GM23338 (cell line): ENCODE measurements at regions not wholly inside any gene's neighbourhood (a gene's known extent, or its start where the extent isn't known, plus 50 kb on each side); places are given as distances from the start of the nearest gene placed in this dataset.

Experiments
- ATAC-seq: fragments of 200-7000 bp; cut with Tn5 transposase; 3 replicates; pipeline ENCODE4 v1.9.1; 2020
- DNase-seq: peaks from one replicate; pipeline ENCODE4 v3.0.0-alpha.2; 2015; ENCODE audit warnings: low spot score
- H2AFZ ChIP-seq: fragments of 200-600 bp; sonication (generic); 2 replicates; pipeline ENCODE4 v1.8.0; 2016; ENCODE audit warnings: antibody characterized with exemption, mild to moderate bottlenecking, moderate library complexity
- H3F3A ChIP-seq: fragments of 200-600 bp; sonication (generic); replicated peaks from 2 replicates; pipeline ENCODE4 v1.8.0; 2017; ENCODE audit warnings: antibody characterized with exemption, mixed run types, low read depth
- H3K27ac ChIP-seq: fragments of 200-600 bp; sonication (generic); 2 replicates; pipeline ENCODE4 v1.6.1; 2016; ENCODE audit warnings: low read depth
- H3K27me3 ChIP-seq: fragments of 200-600 bp; sonication (generic); 2 replicates; pipeline ENCODE4 v1.8.0; 2016; ENCODE audit warnings: mild to moderate bottlenecking, mixed run types, moderate library complexity; ENCODE audit not compliant: insufficient read depth
- H3K36me3 ChIP-seq: fragments of 200-600 bp; sonication (generic); 2 replicates; pipeline ENCODE4 v1.8.0; 2016; ENCODE audit warnings: mild to moderate bottlenecking; ENCODE audit not compliant: insufficient read depth
- H3K4me1 ChIP-seq: fragments of 200-600 bp; sonication (generic); 2 replicates; pipeline ENCODE4 v1.8.0; 2016; ENCODE audit warnings: mild to moderate bottlenecking, moderate library complexity; ENCODE audit not compliant: insufficient read depth
- H3K4me2 ChIP-seq: fragments of 200-600 bp; sonication (generic); 2 replicates; pipeline ENCODE4 v1.7.1; 2017; ENCODE audit warnings: mixed run types
- H3K4me3 ChIP-seq: fragments of 200-600 bp; sonication (generic); 2 replicates; pipeline ENCODE4 v1.6.1; 2016; ENCODE audit warnings: mixed run types
- H3K79me2 ChIP-seq: fragments of 200-600 bp; sonication (generic); replicated peaks from 2 replicates; pipeline ENCODE4 v1.8.0; 2017; ENCODE audit warnings: mild to moderate bottlenecking; ENCODE audit not compliant: insufficient read depth
- H3K9me2 ChIP-seq: fragments of 200-600 bp; sonication (generic); 2 replicates; pipeline ENCODE4 v1.8.0; 2017; ENCODE audit not compliant: insufficient read depth
- H4K20me1 ChIP-seq: fragments of 200-600 bp; sonication (generic); replicated peaks from 2 replicates; pipeline ENCODE4 v1.8.0; 2017; ENCODE audit warnings: mild to moderate bottlenecking; ENCODE audit not compliant: insufficient read depth
- H3K27ac Mint-ChIP-seq: 2 replicates; pipeline ENCODE4 v1.8.0; 2020; ENCODE audit warnings: inconsistent platforms, mild to moderate bottlenecking, moderate library complexity, mixed read lengths
- H3K27me3 Mint-ChIP-seq: 3 replicates; pipeline ENCODE4 v1.8.0; 2022; ENCODE audit warnings: low read depth, mild to moderate bottlenecking, moderate library complexity, mixed read lengths, inconsistent platforms; ENCODE audit not compliant: insufficient read depth, poor library complexity
- H3K36me3 Mint-ChIP-seq: 3 replicates; pipeline ENCODE4 v1.8.0; 2021; ENCODE audit warnings: low read depth, mild to moderate bottlenecking, inconsistent platforms, moderate library complexity, mixed read lengths
- H3K4me1 Mint-ChIP-seq: 3 replicates; pipeline ENCODE4 v1.8.0; 2020; ENCODE audit warnings: mild to moderate bottlenecking, inconsistent platforms, mixed read lengths
- H3K4me3 Mint-ChIP-seq: 3 replicates; pipeline ENCODE4 v1.8.0; 2021; ENCODE audit warnings: moderate library complexity, mild to moderate bottlenecking, inconsistent platforms, mixed read lengths
- H3K9me3 Mint-ChIP-seq: 3 replicates; pipeline ENCODE4 v1.8.0; 2020; ENCODE audit warnings: moderate library complexity, mild to moderate bottlenecking, inconsistent platforms, mixed read lengths
- CREB1 ChIP-seq: fragments of 250-450 bp; sonication (Bioruptor Pico); IDR thresholded peaks from 2 replicates; pipeline ENCODE4 v1.5.0; 2020; ENCODE audit warnings: low read depth, mild to moderate bottlenecking, moderate library complexity
- CTCF ChIP-seq, 2 experiments: fragments of 200-600 bp in 1 of 2; sonication (generic) in 1 of 2; conservative IDR thresholded peaks; 2 replicates each; pipeline versions ENCODE4 v1.5.1 to v1.6.1; 2016 to 2017; ENCODE audit warnings: antibody characterized with exemption in 2 of 2, low read depth in 2 of 2, mild to moderate bottlenecking in 2 of 2, moderate library complexity in 1 of 2
- ETS1 ChIP-seq: IDR thresholded peaks from 2 replicates; pipeline ENCODE4 v1.6.1; 2016; ENCODE audit warnings: antibody characterized with exemption
- EZH2 ChIP-seq: fragments of 200-600 bp; sonication (generic); IDR thresholded peaks from one replicate; pipeline ENCODE4 v1.8.0; 2017; ENCODE audit warnings: antibody characterized with exemption, mild to moderate bottlenecking, low read depth; ENCODE audit not compliant: unreplicated experiment
- EZH2phosphoT487 ChIP-seq: fragments of 200-600 bp; sonication (generic); IDR thresholded peaks from one replicate; pipeline ENCODE4 v1.8.1; 2018; ENCODE audit warnings: antibody characterized with exemption; ENCODE audit not compliant: unreplicated experiment
- JUNB ChIP-seq: IDR thresholded peaks from one replicate; pipeline ENCODE4 v1.6.1; 2016; ENCODE audit warnings: antibody characterized with exemption; ENCODE audit not compliant: unreplicated experiment
- NANOG ChIP-seq: IDR thresholded peaks from 2 replicates; pipeline ENCODE4 v1.6.1; 2016; ENCODE audit warnings: antibody characterized with exemption, borderline replicate concordance
- REST ChIP-seq: IDR thresholded peaks from one replicate; pipeline ENCODE4 v1.6.1; 2018; ENCODE audit warnings: antibody characterized with exemption; ENCODE audit not compliant: unreplicated experiment
- ZNF331 ChIP-seq: fragments of 250-450 bp; sonication (Bioruptor Pico); IDR thresholded peaks from 2 replicates; pipeline ENCODE4 v1.5.0; 2020; ENCODE audit warnings: low read depth, mild to moderate bottlenecking, moderate library complexity
- TF ChIP-seq, protein P1 (sequence below): fragments of 250-450 bp; sonication (Bioruptor Pico); IDR thresholded peaks from 2 replicates; pipeline ENCODE4 v1.5.0; 2020; ENCODE audit warnings: mild to moderate bottlenecking, moderate library complexity

DNA sequence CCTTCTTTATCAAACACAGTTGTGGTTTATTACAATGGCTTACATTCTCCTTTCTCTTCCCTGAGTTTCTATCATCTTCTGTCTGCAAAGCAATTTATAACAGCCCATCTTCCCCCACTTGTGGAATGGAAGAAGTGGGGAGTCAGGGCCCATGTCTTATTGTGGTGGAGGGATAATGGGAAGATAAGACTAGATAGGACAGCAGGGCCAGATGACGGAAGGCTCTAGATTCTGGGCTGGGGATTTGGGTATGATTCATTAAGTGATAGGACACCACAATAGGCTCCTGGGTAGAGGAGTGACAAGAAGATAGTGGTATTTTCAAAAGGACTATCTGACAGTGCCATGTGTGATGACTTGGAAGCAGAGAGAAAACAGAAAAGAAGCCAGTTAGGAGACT lies 450.6 kb downstream of the TTLL7 start (continued):
- no peak for TF ChIP-seq REST
- TF ChIP-seq CTCF (conservative IDR thresholded peaks at IDR 0.05; ENCODE audit: low read depth in 2 of 2) = no peak
- no peak for TF ChIP-seq JUNB
- TF ChIP-seq EZH2phosphoT487 = no peak
- TF ChIP-seq NANOG = no peak

GRCh38 chr1:83547901-83548300 lies 451.0 kb downstream of the TTLL7 start:
- Histone ChIP-seq H3K36me3 (no peaks in the 10 kb centered on the region), H3K4me1 (no peaks in the 10 kb centered on the region), H2AFZ (no peak overlapping the region), H4K20me1 (no peaks in the 10 kb centered on the region), H3K4me2 (no peak overlapping the region), H3K4me3 (no peak overlapping the region), H3K27ac (no peak overlapping the region), H3K9me2 (no peaks in the 10 kb centered on the region), H3F3A (no peaks in the 10 kb centered on the region), H3K79me2 (no peaks in the 10 kb centered on the region), H3K27me3 (no peaks in the 10 kb centered on the region)
- Mint-ChIP-seq H3K36me3 (no peaks in the 10 kb centered on the region), H3K27me3 (no peaks in the 10 kb centered on the region), H3K4me3 (no peak overlapping the region), H3K4me1 (no peaks in the 10 kb centered on the region; the same call in 2 of the 3 replicates), H3K9me3 (no peaks in the 10 kb centered on the region), H3K27ac (no peak overlapping the region)
- no peak for TF ChIP-seq ZNF331 (CRISPR knock-in tag)
- TF ChIP-seq, protein P1, sequence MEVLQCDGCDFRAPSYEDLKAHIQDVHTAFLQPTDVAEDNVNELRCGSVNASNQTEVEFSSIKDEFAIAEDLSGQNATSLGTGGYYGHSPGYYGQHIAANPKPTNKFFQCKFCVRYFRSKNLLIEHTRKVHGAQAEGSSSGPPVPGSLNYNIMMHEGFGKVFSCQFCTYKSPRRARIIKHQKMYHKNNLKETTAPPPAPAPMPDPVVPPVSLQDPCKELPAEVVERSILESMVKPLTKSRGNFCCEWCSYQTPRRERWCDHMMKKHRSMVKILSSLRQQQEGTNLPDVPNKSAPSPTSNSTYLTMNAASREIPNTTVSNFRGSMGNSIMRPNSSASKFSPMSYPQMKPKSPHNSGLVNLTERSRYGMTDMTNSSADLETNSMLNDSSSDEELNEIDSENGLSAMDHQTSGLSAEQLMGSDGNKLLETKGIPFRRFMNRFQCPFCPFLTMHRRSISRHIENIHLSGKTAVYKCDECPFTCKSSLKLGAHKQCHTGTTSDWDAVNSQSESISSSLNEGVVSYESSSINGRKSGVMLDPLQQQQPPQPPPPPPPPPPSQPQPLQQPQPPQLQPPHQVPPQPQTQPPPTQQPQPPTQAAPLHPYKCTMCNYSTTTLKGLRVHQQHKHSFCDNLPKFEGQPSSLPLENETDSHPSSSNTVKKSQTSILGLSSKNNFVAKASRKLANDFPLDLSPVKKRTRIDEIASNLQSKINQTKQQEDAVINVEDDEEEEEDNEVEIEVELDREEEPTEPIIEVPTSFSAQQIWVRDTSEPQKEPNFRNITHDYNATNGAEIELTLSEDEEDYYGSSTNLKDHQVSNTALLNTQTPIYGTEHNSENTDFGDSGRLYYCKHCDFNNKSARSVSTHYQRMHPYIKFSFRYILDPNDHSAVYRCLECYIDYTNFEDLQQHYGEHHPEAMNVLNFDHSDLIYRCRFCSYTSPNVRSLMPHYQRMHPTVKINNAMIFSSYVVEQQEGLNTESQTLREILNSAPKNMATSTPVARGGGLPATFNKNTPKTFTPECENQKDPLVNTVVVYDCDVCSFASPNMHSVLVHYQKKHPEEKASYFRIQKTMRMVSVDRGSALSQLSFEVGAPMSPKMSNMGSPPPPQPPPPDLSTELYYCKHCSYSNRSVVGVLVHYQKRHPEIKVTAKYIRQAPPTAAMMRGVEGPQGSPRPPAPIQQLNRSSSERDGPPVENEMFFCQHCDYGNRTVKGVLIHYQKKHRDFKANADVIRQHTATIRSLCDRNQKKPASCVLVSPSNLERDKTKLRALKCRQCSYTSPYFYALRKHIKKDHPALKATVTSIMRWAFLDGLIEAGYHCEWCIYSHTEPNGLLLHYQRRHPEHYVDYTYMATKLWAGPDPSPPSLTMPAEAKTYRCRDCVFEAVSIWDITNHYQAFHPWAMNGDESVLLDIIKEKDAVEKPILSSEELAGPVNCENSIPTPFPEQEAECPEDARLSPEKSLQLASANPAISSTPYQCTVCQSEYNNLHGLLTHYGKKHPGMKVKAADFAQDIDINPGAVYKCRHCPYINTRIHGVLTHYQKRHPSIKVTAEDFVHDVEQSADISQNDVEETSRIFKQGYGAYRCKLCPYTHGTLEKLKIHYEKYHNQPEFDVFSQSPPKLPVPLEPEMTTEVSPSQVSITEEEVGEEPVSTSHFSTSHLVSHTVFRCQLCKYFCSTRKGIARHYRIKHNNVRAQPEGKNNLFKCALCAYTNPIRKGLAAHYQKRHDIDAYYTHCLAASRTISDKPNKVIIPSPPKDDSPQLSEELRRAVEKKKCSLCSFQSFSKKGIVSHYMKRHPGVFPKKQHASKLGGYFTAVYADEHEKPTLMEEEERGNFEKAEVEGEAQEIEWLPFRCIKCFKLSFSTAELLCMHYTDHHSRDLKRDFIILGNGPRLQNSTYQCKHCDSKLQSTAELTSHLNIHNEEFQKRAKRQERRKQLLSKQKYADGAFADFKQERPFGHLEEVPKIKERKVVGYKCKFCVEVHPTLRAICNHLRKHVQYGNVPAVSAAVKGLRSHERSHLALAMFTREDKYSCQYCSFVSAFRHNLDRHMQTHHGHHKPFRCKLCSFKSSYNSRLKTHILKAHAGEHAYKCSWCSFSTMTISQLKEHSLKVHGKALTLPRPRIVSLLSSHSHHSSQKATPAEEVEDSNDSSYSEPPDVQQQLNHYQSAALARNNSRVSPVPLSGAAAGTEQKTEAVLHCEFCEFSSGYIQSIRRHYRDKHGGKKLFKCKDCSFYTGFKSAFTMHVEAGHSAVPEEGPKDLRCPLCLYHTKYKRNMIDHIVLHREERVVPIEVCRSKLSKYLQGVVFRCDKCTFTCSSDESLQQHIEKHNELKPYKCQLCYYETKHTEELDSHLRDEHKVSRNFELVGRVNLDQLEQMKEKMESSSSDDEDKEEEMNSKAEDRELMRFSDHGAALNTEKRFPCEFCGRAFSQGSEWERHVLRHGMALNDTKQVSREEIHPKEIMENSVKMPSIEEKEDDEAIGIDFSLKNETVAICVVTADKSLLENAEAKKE (CRISPR knock-in tag) = no peak
- no peak for TF ChIP-seq CTCF (conservative IDR thresholded peaks at IDR 0.05; ENCODE audit: low read depth in 2 of 2)
- TF ChIP-seq NANOG = no peak
- TF ChIP-seq CREB1 (CRISPR knock-in tag) = no peak
- TF ChIP-seq ETS1 = no peak
- TF ChIP-seq EZH2 = no peak
- no peak for TF ChIP-seq EZH2phosphoT487
- ATAC-seq (no peak), DNase-seq (no peak)
